HUDEP-2 (cell line): ENCODE measurements at regions not wholly inside any gene's neighbourhood (a gene's known extent, or its start where the extent isn't known, plus 50 kb on each side); places are given as distances from the start of the nearest gene placed in this dataset.

Experiments used
- DNase-seq, 76 experiments: peaks; one replicate each; lab custom pipeline; 2025; ENCODE audit not compliant: unreplicated experiment in 76 of 76; lab: John Stamatoyannopoulos, UW

DNA sequence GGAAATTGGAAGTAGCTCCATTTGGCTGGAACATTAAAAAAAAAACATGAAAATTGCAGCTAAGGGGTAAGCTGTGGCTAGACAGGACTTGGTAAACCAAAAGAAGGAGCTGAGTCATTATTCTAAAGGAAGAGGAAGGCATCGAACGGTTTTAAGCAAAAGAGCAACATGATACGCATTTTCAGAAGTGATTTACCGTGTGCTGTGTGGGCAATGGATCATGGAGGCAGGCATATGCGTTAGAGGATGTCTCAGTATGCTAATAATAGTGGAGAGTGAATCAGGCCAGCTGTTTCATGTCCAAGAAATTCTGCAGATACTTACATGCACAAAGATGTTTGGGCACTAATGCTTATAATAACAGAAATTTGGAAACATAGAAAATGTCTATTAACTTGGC is 409.1 kb upstream of the ATP11B start:
- DNase-seq = no peak

DNA sequence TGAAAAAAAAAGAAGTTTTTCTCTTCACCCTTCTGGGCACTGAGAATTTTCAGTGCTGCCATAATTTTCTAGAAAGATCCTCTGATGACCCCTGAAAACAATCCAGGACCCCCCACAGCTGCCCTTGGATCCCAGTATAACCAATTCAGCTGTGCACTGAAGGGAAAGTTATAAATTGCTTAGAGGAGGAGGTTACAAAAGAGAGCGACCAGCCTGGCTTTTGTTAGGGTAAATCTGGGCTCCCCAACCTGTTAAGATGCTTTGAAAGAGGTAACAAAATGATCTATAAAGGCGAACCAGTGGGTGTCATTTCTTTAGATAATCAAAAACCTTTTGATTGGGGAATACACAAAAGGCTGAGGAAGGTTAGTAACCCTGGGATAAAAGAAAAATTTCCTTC is 407.9 kb upstream of the ATP11B start:
- DNase-seq = no peak

DNA sequence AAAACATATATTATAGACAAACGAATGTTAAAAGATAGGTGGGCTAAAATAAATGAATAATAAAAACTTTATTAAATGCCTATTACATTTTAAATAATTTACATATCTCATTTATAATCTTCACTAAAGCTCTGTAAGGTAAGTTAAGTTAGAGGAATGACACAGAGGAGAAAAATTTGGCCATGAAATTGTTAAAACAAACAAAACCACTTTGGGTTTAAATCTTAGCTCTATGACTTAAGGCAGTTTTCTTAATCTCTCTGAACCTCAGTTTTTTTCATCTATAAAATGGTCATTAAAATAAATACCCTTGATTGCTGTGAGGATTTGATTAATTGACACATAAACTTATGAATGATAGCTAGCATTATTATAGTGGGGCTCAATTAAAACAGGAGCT is 404.8 kb upstream of the ATP11B start:
- no peak for DNase-seq

DNA sequence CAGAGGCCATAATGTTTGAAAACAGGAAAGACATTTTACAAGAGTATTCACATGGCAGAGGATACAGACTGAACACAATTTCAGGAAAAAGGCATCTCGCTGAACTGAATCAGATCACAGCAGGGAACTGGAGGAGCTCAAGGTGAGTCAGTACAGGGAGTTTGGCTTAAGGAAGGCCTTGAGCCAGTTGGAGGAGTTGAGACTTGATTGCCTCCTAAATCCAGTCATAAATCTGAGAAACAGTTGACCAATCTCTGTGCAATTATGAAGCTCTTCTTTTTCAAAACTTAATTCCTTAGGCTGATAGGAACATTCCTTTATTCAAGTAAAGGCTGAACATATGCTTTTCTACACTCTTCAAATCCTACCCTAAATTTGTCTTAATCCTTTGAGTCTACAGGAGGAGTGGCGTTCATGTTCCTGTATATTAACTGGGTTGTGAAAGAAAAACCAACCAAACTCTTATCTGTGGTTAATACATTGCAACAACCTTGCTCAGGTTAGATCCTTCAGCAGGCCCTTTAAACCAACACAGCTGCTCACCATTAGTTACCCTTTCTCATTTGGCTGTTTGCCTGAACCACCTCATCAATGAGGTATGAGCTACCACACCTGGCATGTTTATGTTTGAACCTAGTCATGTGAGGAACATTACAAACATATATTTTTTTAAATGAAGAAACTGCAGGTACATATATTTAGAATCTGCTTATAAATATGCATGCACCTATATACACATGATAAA is 404.1 kb upstream of the ATP11B start:
- no peak for DNase-seq

DNA sequence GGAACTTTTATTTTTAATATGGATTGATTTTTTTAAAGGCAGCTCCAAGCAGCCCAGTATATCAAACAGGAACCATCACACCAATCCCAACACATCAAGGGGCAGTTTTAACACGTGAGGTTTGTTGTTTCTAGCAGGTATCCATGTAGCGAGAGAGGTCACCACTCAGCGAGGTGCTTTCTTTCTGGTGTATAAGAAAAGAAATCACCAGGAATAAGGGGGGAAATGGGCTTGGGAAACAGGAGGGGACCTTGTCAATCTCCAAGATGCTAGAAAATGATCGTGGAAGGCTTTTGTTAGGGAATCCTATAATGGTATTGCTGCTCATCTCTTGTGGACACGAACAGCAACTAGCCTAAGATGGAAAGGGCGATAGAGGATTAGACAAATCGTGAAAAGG is 402.9 kb upstream of the ATP11B start:
- DNase-seq = no peak

DNA sequence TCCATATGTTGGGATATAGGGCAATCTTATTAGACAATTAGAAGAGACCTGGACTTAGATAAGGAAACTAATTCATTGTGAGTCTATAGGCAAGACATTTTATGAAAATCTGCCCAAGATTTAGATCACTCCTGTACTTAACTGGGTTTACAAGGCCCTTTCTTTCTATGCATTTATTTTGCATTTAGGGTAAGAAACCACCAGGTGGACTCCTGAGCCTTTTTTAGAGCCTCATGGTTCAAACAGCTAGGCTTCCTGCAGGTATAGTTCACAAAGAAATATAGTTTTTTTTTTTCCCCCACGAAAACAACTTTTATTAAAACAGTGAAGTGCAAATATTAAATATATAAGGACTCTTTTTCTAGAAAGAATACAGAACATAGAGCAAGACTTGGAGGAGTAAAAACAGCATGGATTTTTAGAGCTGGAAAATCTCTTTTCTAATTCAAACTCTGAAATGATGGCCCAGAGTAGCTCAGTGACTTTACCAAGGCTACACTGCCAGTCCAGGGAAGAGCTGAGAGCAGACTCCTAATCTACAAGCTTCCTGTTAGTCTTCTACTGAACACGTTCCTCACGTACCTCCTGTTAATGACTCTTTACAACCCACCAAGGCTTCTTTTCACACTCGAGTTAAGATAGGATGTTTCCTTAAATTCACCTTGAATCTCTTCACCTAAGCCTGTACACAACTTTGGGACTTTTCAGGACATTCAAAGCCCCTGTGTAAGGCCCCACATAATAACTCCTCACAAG is 400.9 kb upstream of the ATP11B start:
- no peak for DNase-seq

DNA sequence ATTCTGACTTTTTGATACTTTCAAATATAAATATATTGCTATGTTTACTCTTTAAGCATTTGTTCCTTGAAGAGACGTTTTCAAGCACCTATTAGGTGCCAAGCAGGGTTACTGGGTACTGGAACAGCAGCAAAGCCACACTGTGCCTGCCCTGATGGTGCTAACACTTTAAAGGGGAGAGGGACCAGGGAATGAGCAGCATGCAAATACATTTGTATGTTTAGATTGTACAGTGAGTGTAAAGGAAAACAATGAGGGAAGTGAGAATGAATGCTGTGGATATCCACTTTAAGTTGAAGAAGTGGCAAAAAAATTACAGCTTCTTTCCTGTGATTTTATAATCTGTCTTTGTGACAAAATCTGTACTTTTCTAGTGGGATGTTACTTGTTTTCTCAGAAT is 400.2 kb upstream of the ATP11B start:
- no peak for DNase-seq

DNA sequence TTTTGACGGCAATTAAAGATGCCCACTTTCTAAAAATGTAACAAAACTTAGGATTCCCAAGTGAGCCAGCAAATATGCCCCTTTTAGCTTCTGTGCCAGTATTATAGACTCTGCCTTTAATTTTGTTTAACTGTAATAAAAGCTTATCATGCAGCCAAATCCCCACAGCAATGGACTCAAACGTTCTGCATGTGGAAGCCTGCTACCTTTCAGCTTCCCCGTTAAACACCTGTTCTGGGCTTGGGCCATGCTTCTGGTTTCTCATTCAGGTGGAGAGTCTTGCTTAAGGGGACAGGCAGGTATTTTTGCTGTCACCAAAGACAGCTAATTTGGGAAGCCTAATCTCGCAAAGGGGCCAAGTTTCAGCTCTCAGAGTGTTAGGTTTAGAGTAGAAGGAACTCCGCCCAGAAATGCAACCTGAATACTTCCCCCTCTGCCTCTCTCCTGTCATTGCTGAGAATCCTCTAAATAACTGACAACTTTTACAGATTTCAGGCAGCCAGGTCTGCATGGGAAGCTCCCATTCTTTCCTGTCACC is 399.4 kb upstream of the ATP11B start:
- DNase-seq = no peak

DNA sequence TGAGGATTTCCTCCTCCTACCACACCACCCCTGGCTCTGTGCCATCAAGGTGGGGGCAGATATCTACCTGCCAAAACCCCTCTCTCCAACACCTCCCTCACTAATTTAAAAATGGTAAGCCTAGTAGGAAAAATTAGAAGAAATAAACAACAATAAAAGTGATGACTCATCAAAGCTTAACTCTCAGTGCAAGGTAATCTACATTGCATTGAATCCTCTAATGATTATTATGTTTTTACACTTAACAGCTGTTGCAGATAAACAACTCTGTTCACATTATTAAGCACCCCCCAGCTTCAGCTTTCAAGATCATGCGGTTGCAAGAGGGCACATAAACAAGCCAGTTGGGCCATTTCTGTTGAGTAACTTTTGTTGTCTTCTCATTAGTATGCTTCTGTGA is 396.1 kb upstream of the ATP11B start:
- no peak for DNase-seq

DNA sequence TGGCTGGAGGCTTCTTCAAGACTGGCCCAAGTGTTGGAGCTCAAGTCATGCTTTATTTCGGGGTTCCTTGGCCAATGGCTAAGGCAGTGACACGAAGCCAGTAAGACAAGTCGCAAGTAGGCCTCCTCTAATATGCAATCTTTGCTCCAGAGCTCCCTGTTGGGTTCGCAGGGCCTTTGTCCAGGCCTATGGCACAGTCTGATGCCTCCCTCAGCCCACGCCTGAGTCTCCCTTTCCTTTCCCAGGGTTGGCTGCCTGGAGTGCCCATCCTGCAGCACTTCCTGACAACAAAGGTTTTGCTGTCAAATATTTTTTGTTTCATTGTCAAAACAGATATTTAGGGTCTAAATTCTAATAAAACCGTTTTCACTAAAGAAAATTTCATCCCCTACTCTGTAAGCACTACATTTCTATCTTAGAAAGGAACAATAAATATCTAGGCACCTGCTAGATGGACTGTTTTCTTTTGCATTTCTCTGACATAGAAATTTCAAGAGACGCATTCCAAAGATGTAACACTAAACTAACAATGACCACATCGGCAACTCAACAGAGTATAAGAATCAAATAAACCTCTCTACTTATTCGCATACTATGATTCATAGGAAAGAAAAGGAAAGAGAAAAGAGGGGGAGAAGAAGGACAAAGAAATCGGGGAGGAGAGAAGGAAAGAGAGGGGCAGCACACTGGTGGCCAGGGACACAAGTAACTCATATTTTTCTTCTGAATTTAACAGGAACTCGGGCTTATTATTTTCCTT is 393.1 kb upstream of the ATP11B start:
- no peak for DNase-seq

DNA sequence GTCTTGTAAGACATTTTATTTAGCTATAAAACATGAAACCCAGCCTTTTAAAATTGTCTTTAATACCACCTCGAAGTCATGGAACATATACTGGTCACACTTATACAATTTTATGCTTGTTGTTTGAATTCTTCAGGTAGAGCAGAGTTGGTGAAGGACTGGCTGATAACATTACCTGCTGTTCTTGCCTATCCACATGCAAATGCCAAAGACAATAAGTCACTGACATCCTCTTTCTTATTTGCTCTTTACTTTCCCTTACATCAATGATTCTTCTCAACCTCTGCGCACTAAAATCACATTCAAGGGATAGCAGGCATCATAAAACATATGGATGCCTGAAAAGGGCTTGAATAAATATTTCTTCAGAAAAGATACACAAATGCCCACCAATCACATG is 392.5 kb upstream of the ATP11B start:
- no peak for DNase-seq

DNA sequence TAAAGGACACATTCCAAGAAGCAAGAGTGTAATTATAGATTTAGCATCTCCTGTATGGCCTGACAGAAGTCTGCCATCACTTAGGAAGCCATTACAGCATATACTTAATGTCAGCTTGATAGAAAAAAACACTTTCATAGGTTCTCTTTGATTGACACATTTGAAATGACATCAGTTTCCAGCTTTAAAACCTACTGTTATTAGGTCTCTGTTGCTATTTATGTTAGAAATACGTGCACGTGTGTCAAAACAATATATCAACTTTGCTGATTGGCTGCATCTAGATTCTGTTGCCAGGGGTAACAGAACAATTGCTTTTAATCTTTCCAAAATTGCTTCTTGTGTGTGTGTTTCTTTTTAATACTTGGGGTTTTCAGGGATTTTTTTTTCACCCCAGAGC is 389.3 kb upstream of the ATP11B start:
- no peak for DNase-seq

DNA sequence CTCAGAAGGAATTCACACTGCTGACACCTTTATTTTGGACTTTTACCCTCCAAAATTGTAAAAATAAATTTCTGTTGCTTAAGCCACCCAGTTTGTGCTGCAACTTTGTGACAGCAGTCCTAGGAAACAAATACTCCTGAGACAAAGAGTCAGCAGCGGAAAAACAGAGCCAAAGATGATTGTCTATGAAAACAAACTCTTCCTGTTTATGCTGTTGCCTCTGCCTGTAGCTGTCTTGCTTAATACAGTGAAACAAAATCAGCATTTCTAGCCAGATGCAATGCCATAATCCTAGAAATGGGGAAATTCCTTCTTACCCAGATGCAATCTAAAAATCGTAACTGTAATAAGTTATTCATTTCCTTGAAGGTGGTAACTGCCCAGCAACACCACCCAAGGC is 387.5 kb upstream of the ATP11B start:
- no peak for DNase-seq

DNA sequence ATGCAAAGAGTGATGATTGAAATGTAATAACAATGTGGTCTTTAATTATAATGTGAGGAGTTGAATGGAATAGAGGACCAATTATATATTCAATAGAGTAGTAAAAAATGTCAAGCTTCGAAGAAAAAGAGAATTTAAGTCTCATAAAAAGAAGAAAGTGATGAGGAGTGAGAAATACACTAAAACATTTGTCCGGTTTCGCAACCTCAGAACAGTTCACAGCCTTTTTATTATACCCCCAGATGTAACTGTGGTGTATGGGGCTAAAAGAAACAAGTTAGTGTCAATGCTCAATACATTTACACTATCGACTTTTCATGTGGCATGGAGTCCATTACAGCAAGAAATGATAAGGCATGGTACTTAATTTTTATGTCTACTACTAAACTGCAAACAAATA is 386.5 kb upstream of the ATP11B start:
- DNase-seq = no peak

DNA sequence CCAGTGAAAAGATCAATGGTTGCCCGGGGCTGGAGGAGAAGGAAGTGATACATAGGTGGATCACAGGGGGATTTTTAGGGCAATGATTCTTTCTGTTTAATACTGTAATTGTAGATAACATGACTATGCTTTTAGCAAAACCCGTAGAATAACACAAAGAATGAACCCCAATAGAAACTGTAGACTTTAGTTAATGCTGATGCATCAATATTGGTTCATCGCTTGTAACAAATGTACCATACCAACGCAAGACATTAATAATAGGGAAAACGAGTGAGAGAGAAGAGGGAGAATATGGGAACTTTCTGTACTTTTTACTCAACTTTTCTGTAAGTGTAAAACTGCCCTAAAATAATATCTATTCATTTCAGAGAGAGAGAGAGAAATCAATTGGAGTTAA is 383.3 kb upstream of the ATP11B start:
- no peak for DNase-seq

DNA sequence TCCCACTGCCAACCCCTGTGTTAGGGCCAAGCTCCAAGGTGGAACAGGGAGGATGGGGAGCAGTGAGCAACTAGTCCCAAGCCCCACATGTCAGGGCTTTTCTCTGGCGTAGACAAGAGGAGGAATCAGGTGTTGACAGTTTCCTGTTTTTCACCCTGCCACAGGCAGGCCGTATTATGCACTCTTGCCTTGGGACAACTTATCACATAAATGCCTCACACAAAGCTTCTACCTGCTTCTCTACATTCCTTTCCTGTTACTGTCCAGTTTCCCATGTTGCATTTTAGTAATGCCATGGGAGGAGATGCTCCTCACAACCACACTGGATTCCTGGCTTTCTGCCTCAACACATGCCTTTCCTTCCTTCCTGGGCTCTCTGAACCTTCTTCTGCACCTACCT is 381.2 kb upstream of the ATP11B start:
- no peak for DNase-seq

DNA sequence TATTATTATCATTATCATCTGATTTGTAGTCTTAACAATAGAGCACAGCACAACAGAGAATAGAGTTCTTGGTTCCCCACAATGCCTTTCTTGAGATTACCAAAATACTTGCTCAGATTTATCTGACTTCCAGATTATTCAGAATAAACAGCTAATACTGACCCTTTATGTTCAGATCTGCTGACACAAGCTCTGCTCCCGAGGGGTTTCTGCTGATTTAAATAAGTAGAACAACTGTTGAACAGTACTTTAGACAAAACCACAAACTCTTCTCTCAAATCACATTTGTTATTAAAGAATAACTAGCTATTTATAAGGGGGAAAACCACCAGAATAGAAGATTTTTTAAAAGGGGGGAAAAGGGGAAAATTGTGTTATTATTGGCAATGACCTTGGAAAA is 380.2 kb upstream of the ATP11B start:
- DNase-seq = no peak

DNA sequence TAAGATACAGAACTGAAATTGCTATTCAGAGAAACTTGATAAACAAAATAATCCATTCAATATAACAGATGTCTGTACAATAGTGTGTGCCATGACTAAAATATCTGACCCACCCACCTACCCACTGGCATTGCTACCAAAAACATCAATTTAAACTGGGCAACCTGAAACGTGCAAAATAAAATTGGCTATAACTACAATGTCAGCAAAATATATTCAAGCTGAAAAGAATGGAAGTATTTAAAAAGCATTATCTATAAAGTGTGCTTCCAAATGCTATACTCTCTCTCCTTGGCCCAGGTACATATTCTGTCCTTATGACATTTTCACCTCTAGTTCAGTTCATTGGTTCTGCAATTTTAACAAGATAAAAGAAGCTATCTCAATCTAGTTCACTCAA is 379.6 kb upstream of the ATP11B start:
- DNase-seq = no peak

DNA sequence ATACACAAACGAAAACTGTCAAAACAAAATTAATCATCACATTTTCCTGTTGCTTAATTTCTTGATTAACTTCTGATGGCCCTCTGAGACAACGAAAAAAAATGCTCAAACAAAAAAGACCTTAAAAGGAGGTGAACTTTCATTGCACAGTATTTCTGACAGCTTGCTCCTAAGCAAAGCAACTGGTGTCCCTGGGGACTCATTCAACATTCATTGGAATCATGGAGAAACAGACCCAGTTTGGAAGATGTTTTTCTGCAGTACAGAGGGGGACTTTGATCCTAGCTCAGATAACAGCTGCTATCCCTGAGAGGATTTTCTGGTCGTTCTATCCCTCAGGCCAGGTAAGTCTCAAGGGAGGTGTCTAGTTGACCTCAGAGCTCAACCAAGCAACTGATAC is 378.7 kb upstream of the ATP11B start:
- DNase-seq = no peak

DNA sequence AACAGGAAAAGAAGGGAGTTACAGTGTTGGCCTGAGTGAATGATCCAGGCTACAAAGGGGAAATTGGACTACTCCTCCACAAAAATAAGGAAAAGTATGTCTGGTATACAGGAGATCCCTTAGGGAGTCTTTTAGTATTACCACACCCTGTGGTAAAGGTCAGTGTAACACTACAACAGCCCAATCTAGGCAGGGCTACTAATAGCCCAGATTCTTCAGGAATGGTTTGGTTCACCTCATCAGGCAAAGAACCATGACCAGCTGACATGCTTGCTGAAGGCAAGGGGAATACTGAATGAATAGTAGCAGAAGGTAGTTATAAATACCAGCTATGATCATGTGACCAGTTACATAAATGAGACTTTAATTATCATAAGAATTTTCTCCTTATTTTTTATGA is 372.6 kb upstream of the ATP11B start:
- DNase-seq = no peak

DNA sequence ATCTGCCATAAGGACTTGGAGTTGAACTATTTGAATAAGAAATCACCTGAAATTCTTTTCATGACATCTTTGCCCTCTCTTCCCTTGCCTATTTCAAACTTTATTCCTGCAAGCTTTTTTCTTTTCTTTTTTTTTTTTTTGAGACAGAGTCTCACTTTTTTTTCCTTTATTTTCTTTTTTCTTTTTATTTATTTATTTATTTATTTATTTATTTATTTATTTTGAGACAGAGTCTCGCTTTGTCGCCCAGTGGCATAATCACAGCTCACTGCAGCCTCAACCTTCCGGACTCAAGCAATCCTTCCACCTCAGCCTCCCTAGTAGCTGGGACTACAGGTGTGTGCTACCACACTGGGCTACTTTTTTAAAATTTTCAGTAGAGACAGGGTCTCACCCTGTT is 369.3 kb upstream of the ATP11B start:
- DNase-seq = no peak
